Fibroblast of mammary gland (primary cell): ENCODE measurements at regions not wholly inside any gene's neighbourhood (a gene's known extent, or its start where the extent isn't known, plus 50 kb on each side); places are given as distances from the start of the nearest gene placed in this dataset.

Experiments
- DNase-seq: peaks from one replicate; pipeline ENCODE4 v3.0.0-alpha.2; 2010; ENCODE audit warnings: low read depth
- H3K4me3 ChIP-seq: 2 replicates; pipeline ENCODE4 v1.5.1; 2011; ENCODE audit warnings: low read depth, mild to moderate bottlenecking, low read length, moderate library complexity; ENCODE audit not compliant: control insufficient read depth
- TF ChIP-seq, protein P1 (sequence below): conservative IDR thresholded peaks from 2 replicates; pipeline ENCODE4 v1.5.1; 2011; ENCODE audit warnings: low read depth, low read length, inconsistent platforms; ENCODE audit not compliant: control insufficient read depth, insufficient read depth

DNA sequence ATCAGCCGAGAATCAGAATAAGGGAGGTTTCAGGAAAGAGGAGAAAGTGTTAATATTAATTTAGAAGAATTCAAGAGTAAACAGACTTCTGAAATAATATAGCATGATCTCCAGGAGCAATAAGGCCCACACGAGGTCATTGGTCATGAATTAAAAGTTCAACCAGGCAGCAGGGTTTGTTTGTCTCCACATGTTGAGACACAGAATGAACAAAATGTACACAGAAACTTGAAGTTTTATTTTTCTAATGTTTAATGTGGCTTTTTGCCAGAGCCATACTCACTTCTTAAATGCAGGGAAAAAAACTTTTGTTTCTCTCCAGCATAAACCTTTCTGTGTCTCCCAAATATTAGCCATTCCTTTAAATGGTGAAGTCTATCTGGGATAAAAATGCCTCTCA is 504.5 kb downstream of the HDGFL1 start:
- H3K4me3 ChIP-seq: no peak overlapping the region
- DNase-seq: peak; percentile 12
- TF ChIP-seq, protein P1, sequence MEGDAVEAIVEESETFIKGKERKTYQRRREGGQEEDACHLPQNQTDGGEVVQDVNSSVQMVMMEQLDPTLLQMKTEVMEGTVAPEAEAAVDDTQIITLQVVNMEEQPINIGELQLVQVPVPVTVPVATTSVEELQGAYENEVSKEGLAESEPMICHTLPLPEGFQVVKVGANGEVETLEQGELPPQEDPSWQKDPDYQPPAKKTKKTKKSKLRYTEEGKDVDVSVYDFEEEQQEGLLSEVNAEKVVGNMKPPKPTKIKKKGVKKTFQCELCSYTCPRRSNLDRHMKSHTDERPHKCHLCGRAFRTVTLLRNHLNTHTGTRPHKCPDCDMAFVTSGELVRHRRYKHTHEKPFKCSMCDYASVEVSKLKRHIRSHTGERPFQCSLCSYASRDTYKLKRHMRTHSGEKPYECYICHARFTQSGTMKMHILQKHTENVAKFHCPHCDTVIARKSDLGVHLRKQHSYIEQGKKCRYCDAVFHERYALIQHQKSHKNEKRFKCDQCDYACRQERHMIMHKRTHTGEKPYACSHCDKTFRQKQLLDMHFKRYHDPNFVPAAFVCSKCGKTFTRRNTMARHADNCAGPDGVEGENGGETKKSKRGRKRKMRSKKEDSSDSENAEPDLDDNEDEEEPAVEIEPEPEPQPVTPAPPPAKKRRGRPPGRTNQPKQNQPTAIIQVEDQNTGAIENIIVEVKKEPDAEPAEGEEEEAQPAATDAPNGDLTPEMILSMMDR: no peak

GRCh38 chr6:23077772-23078171 is 508.4 kb downstream of the HDGFL1 start:
- DNase-seq: no peak
- H3K4me3 ChIP-seq: no peak overlapping the region
- TF ChIP-seq, protein P1: no peak

GRCh38 chr6:23081701-23082100 is 512.3 kb downstream of the HDGFL1 start:
- H3K4me3 ChIP-seq: no peak overlapping the region
- DNase-seq: peak; percentile 5
- TF ChIP-seq, protein P1: peak; percentile 37

- no peak overlapping the region for H3K4me3 ChIP-seq
- TF ChIP-seq, protein P1: no peak
- DNase-seq: no peak
Measured at GRCh38 chr6:23086100-23086499, 516.7 kb downstream of the HDGFL1 start.

DNA sequence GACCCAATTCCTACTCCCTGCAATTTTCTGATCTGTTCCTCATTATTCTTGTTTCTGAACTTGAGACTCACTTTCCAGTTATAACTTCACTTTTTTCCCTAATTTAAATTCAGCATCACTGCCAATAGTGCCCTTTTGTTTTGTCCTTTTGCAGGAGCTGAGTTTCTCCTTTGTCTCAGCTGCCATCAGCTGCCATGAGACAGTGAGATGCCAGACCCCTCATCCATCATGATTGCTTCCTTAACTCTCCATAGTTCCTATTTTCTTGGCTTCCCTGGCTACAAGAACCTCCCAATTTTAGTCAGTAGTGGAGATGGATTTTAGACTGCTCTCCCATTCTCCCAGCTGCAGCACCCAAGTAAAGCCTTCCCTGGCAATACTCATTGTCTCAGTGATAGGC is 518.1 kb downstream of the HDGFL1 start:
- no peak for DNase-seq
- TF ChIP-seq, protein P1: no peak
- no peak overlapping the region for H3K4me3 ChIP-seq

DNA sequence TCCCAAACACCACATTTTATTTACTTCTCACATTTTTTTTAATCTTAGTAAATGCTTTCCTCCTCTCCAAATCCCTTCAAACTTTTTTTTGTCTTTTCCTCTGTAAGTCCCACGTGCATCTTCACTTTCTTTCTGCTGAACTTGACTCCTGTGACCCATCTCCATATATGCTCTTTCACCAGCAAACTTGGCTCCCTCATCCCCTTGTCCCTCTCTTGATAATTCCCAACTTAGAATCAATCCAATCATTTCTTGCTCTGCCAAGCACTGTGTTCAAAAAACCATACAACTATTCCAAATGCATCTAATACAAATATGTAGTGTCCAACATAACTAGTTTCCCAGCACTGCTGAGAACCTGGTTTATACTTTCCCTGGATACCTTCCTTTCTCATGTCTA is 519.4 kb downstream of the HDGFL1 start:
- H3K4me3 ChIP-seq: no peak overlapping the region
- DNase-seq: no peak
- TF ChIP-seq, protein P1: no peak

DNA sequence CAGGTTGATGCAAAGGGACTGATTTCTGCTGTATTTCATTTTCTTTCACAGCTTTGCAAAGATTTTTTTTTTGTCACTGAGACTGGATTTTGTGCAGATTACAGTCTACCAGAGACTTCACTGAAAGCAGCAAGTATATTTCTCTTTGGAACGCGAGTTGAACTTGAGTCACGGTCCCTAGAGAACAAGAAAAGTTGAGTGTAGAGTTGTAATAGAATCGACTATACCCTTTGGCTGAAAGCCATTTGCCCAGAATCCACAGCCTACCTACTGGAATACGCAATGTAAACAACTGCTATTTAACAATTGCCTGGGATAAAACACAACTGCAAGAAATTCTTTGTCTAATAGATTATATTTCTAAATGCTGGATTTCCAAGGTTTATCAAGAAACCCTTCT is 520.6 kb downstream of the HDGFL1 start:
- TF ChIP-seq, protein P1: no peak
- H3K4me3 ChIP-seq: no peak overlapping the region
- peak; percentile 59 for DNase-seq
